Upper lobe of right lung (tissue), 1 donor: ENCODE measurements at regions not wholly inside any gene's neighbourhood (a gene's known extent, or its start where the extent isn't known, plus 50 kb on each side); places are given as distances from the start of the nearest gene placed in this dataset.

Experiments used
- ATAC-seq: fragments of 200-7000 bp; cut with Tn5 transposase; one replicate; pipeline ENCODE4 v1.9.1; 2020; ENCODE audit warnings: mild to moderate bottlenecking, moderate library complexity
- DNase-seq: peaks from one replicate; pipeline ENCODE4 v3.0.0-alpha.2; 2020
- H3K27ac ChIP-seq: fragments of 200-600 bp; one replicate; pipeline ENCODE4 v1.8.0; 2022
- H3K27me3 ChIP-seq: fragments of 200-600 bp; one replicate; pipeline ENCODE4 v1.8.0; 2022; ENCODE audit warnings: mild to moderate bottlenecking
- H3K36me3 ChIP-seq: fragments of 200-600 bp; one replicate; pipeline ENCODE4 v1.8.0; 2022
- H3K4me1 ChIP-seq: fragments of 200-600 bp; one replicate; pipeline ENCODE4 v1.8.0; 2022
- H3K4me3 ChIP-seq: fragments of 200-600 bp; one replicate; pipeline ENCODE4 v1.8.0; 2022; ENCODE audit warnings: mild to moderate bottlenecking
- H3K9me3 ChIP-seq: fragments of 200-600 bp; one replicate; pipeline ENCODE4 v1.8.0; 2022
- CTCF ChIP-seq: fragments of 200-600 bp; IDR thresholded peaks from one replicate; pipeline ENCODE4 v1.8.0; 2022; ENCODE audit warnings: antibody characterized with exemption
- intact Hi-C: fragments of 100-400 bp; cut with DNase I; formaldehyde crosslinking; loops from one replicate; pipeline ENCODE4 v1.11.0; 2022
- donor health status: DM: no; HTN: yes; CAD: no; lungs with severe emphysema.

- no peak for TF ChIP-seq CTCF
- Histone ChIP-seq H3K9me3 (no peaks in the 10 kb centered on the region), H3K4me3 (no peak overlapping the region), H3K27ac (no peak overlapping the region), H3K27me3 (no peaks in the 10 kb centered on the region), H3K36me3 (no peaks in the 10 kb centered on the region), H3K4me1 (no peaks in the 10 kb centered on the region)
- DNase-seq: no peak
- ATAC-seq: no peak
- intact Hi-C loops: no loop called here
These were observed 347.5 kb upstream of the CCNG1 start for GRCh38 chr5:163089926-163090325.

GRCh38 chr5:163094492-163095180 lies 342.8 kb upstream of the CCNG1 start:
- Histone ChIP-seq H3K27ac (no peak overlapping the region), H3K27me3 (no peaks in the 10 kb centered on the region), H3K9me3 (no peaks in the 10 kb centered on the region), H3K4me3 (no peak overlapping the region), H3K36me3 (no peaks in the 10 kb centered on the region), H3K4me1 (no peaks in the 10 kb centered on the region)
- DNase-seq (no peak), ATAC-seq (no peak)
- TF ChIP-seq CTCF: no peak
- intact Hi-C loops: no loop called here

- H3K27me3 ChIP-seq: no peaks in the 10 kb centered on the region
- no peak for DNase-seq
- no peaks in the 10 kb centered on the region for H3K4me1 ChIP-seq
- TF ChIP-seq CTCF: no peak
- no peak overlapping the region for H3K27ac ChIP-seq
- H3K4me3 ChIP-seq: no peak overlapping the region
- H3K9me3 ChIP-seq: no peaks in the 10 kb centered on the region
- H3K36me3 ChIP-seq: no peaks in the 10 kb centered on the region
- intact Hi-C loops: no loop called here
- no peak for ATAC-seq
These were observed 332.9 kb upstream of the CCNG1 start for GRCh38 chr5:163104464-163104863.

DNA sequence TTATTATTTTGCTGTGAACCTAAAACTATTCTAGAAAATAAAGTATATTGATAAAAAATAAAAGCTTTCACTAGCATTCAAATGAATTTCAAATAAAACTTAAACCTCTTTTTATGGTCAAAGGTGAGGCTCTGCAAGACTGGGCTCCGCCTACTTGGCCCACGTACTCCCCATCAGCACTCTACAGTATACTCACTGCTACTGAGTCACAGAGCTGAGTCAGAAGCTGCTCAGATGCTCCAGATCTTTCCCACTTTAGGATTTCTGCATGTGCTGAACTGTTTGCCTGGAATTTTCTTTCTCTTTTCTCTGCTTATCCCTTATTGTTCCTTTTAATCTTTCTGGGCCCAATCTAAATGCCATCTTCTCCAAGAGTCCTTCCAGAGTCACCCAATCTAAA lies 331.9 kb upstream of the CCNG1 start:
- H3K27me3 ChIP-seq: no peaks in the 10 kb centered on the region
- no peak overlapping the region for H3K27ac ChIP-seq
- no peak for TF ChIP-seq CTCF
- ATAC-seq (no peak), DNase-seq (no peak)
- no peaks in the 10 kb centered on the region for H3K4me1 ChIP-seq
- no peaks in the 10 kb centered on the region for H3K36me3 ChIP-seq
- H3K4me3 ChIP-seq: no peak overlapping the region
- H3K9me3 ChIP-seq: no peaks in the 10 kb centered on the region
- intact Hi-C loops: no loop called here

GRCh38 chr5:163106098-163106497 lies 331.3 kb upstream of the CCNG1 start:
- no peaks in the 10 kb centered on the region for H3K27me3 ChIP-seq
- H3K4me3 ChIP-seq: no peak overlapping the region
- no peaks in the 10 kb centered on the region for H3K36me3 ChIP-seq
- DNase-seq: no peak
- ATAC-seq: no peak
- no peaks in the 10 kb centered on the region for H3K9me3 ChIP-seq
- intact Hi-C loops: no loop called here
- H3K27ac ChIP-seq: no peak overlapping the region
- no peak for TF ChIP-seq CTCF
- no peaks in the 10 kb centered on the region for H3K4me1 ChIP-seq

- ATAC-seq: no peak
- intact Hi-C loops: no loop called here
- H3K9me3 ChIP-seq: no peaks in the 10 kb centered on the region
- H3K27me3 ChIP-seq: no peaks in the 10 kb centered on the region
- no peak for TF ChIP-seq CTCF
- no peaks in the 10 kb centered on the region for H3K36me3 ChIP-seq
- H3K4me3 ChIP-seq: no peak overlapping the region
- DNase-seq: no peak
- H3K4me1 ChIP-seq: no peaks in the 10 kb centered on the region
- H3K27ac ChIP-seq: no peak overlapping the region
These were observed 329.0 kb upstream of the CCNG1 start for GRCh38 chr5:163108351-163108750.
